Psoas muscle (tissue), 7 donors: ENCODE measurements at regions not wholly inside any gene's neighbourhood (a gene's known extent, or its start where the extent isn't known, plus 50 kb on each side); places are given as distances from the start of the nearest gene placed in this dataset.
"Not testable (repeated sequence)": the region's sequence is repeated elsewhere in the genome, so short reads cannot be mapped to it uniquely, and the experiment has no call there.

Source experiments
- ATAC-seq, 4 donors: fragments of 200-7000 bp; cut with Tn5 transposase; one replicate each; pipeline ENCODE4 v1.9.1; 2020; ENCODE audit warnings: moderate library complexity in 3 of 4, mild to moderate bottlenecking in 2 of 4
- DNase-seq, 2 donors: peaks; one replicate each; pipeline ENCODE4 v3.0.0-alpha.2; 2020
- H3K27ac ChIP-seq: fragments of 200-600 bp; one replicate; pipeline ENCODE4 v1.8.0; 2022
- H3K27me3 ChIP-seq, 3 donors: fragments of 200-600 bp in 1 of 3; one replicate each; pipeline versions ENCODE4 v1.6.1 to v1.8.0; 2013 to 2022; ENCODE audit warnings: low read length in 2 of 3, mild to moderate bottlenecking in 2 of 3, moderate library complexity in 1 of 3; ENCODE audit not compliant: insufficient read depth in 3 of 3
- H3K36me3 ChIP-seq, 2 donors: fragments of 200-600 bp in 1 of 2; one replicate each; pipeline versions ENCODE4 v1.6.1 to v1.8.0; 2013 to 2022; ENCODE audit warnings: low read depth in 1 of 2, mild to moderate bottlenecking in 1 of 2, moderate library complexity in 1 of 2; ENCODE audit not compliant: insufficient read depth in 1 of 2
- H3K4me1 ChIP-seq: fragments of 200-600 bp; one replicate; pipeline ENCODE4 v1.8.0; 2022
- H3K4me3 ChIP-seq: fragments of 200-600 bp; one replicate; pipeline ENCODE4 v1.8.0; 2022; ENCODE audit warnings: mild to moderate bottlenecking
- H3K9me3 ChIP-seq: fragments of 200-600 bp; one replicate; pipeline ENCODE4 v1.8.0; 2022
- WGBS, 3 donors: extraction: QIAGEN DNeasy Blood & Tissue Kit; methylation state at CpG; one replicate each; pipeline versions ENCODE4 v1.1.6 to v1.1.7; 2013; 5-methylcytosine and 5-hydroxymethylcytosine counted together
- intact Hi-C, 2 donors: fragments of 100-400 bp; cut with DNase I; formaldehyde crosslinking; loops; one replicate each; pipeline versions ENCODE4 v1.11.0 to v1.14.2; 2022
- TF ChIP-seq, protein P1 (sequence below): fragments of 200-600 bp; IDR thresholded peaks from one replicate; pipeline ENCODE4 v1.8.0; 2022; ENCODE audit warnings: antibody characterized with exemption
- donor health status: healthy with polysubstance abuse.
- donor health status: DM: no; HTN: no; CAD: no; lungs with moderate emphysema.
- donor health status: Bipolar disorder and iron deficiency.
- donor health status: healthy.
- donor health status: DM: yes; HTN: yes; CAD: no.
- donor health status: DM: no; HTN: no; CAD: no.
- donor health status: DM: yes; HTN: yes; CAD: no.

GRCh38 chr9:87781331-87781730 is 55.4 kb downstream of the CTSL start:
- intact Hi-C loops, result no loop called here
- no peak overlapping the region for H3K27ac ChIP-seq
- ATAC-seq, result no peak
- no peak overlapping the region for H3K4me3 ChIP-seq
- no peaks in the 10 kb centered on the region for H3K36me3 ChIP-seq
- 85 to 88% (median 86%) methylated on average over 3 of the region's 3 CpGs for WGBS, 3 donors
- no peaks in the 10 kb centered on the region for H3K4me1 ChIP-seq
- TF ChIP-seq, protein P1, sequence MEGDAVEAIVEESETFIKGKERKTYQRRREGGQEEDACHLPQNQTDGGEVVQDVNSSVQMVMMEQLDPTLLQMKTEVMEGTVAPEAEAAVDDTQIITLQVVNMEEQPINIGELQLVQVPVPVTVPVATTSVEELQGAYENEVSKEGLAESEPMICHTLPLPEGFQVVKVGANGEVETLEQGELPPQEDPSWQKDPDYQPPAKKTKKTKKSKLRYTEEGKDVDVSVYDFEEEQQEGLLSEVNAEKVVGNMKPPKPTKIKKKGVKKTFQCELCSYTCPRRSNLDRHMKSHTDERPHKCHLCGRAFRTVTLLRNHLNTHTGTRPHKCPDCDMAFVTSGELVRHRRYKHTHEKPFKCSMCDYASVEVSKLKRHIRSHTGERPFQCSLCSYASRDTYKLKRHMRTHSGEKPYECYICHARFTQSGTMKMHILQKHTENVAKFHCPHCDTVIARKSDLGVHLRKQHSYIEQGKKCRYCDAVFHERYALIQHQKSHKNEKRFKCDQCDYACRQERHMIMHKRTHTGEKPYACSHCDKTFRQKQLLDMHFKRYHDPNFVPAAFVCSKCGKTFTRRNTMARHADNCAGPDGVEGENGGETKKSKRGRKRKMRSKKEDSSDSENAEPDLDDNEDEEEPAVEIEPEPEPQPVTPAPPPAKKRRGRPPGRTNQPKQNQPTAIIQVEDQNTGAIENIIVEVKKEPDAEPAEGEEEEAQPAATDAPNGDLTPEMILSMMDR, result no peak
- no peak for DNase-seq
- no peaks in the 10 kb centered on the region for H3K27me3 ChIP-seq
- no peaks in the 10 kb centered on the region for H3K9me3 ChIP-seq

GRCh38 chr9:87783180-87783579 is 57.3 kb downstream of the CTSL start:
- Histone ChIP-seq H3K9me3 (no peaks in the 10 kb centered on the region), H3K27me3 (peaks cover 0 to 2% (median 0%) of the 10 kb centered on the region in 3 donors), H3K27ac (no peak overlapping the region), H3K4me1 (no peaks in the 10 kb centered on the region), H3K36me3 (no peaks in the 10 kb centered on the region), H3K4me3 (no peak overlapping the region)
- TF ChIP-seq, protein P1, result no peak
- ATAC-seq (no peak), DNase-seq (no peak)
- WGBS, 3 donors, result 86 to 92% (median 91%) methylated on average over 4 of the region's 4 CpGs
- intact Hi-C loops, result no loop called here

GRCh38 chr9:87785315-87785970 is 59.5 kb downstream of the CTSL start:
- H3K36me3 ChIP-seq, H3K27ac ChIP-seq, H3K4me1 ChIP-seq, ATAC-seq, intact Hi-C loops, H3K9me3 ChIP-seq, H3K4me3 ChIP-seq, H3K27me3 ChIP-seq, DNase-seq: not testable (repeated sequence)
- 68 to 73% (median 71%) methylated on average over 6 to 8 of the region's 8 CpGs for WGBS, 3 donors

GRCh38 chr9:87786423-87786822 is 60.5 kb downstream of the CTSL start:
- H3K27me3 ChIP-seq, result peaks cover 0 to 2% (median 0%) of the 10 kb centered on the region in 3 donors
- no peaks in the 10 kb centered on the region for H3K4me1 ChIP-seq
- no peak for DNase-seq
- no peaks in the 10 kb centered on the region for H3K36me3 ChIP-seq
- TF ChIP-seq, protein P1, result no peak
- 87 to 93% (median 90%) methylated on average over 2 of the region's 2 CpGs for WGBS, 3 donors
- H3K4me3 ChIP-seq, result no peak overlapping the region
- no peak overlapping the region for H3K27ac ChIP-seq
- ATAC-seq, result no peak
- intact Hi-C loops, result no loop called here
- no peaks in the 10 kb centered on the region for H3K9me3 ChIP-seq

DNA sequence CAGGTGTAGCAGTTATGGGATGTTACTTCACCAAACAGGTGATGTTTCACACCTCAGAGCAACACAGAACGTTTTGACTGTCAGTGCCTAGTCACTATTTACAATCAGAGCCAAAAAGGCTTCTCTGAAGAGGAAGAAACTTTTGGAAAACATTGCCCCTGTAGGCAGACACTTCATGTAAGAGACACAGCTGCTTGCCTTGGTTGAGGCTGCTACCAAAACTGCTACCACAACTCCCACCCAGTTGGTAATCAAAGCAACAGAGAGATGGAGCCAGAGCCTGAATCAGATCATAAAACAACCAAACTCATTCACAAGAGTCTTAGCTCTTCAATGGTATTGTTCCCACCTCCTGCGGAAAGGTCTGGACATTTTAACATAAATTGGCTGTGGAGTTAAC is 61.0 kb downstream of the CTSL start:
- H3K9me3 ChIP-seq, result no peaks in the 10 kb centered on the region
- TF ChIP-seq, protein P1, result no peak
- intact Hi-C loops, result no loop called here
- no peak for DNase-seq
- no peak for ATAC-seq
- no peaks in the 10 kb centered on the region for H3K4me1 ChIP-seq
- H3K4me3 ChIP-seq, result no peak overlapping the region
- peaks cover 0 to 2% (median 0%) of the 10 kb centered on the region in 3 donors for H3K27me3 ChIP-seq
- no peak overlapping the region for H3K27ac ChIP-seq
- WGBS, 3 donors, result 59 to 63% (median 63%) methylated on average over 2 of the region's 2 CpGs
- H3K36me3 ChIP-seq, result no peaks in the 10 kb centered on the region
